Right lobe of liver (tissue), 6 donors: ENCODE measurements at regions not wholly inside any gene's neighbourhood (a gene's known extent, or its start where the extent isn't known, plus 50 kb on each side); places are given as distances from the start of the nearest gene placed in this dataset.

Experiments
- ATAC-seq, 4 donors: fragments of 200-7000 bp; cut with Tn5 transposase; one replicate each; pipeline ENCODE4 v1.9.1; 2020; ENCODE audit warnings: mild to moderate bottlenecking in 4 of 4, moderate library complexity in 4 of 4
- DNase-seq, 3 donors: peaks; one replicate each; pipeline ENCODE4 v3.0.0-alpha.2; 2020
- H3K27ac ChIP-seq, 3 donors: fragments of 200-600 bp; one replicate each; pipeline ENCODE4 v1.8.0; 2022
- H3K27me3 ChIP-seq, 2 donors: fragments of 200-600 bp; one replicate each; pipeline ENCODE4 v1.8.0; 2022
- H3K36me3 ChIP-seq, 4 donors: fragments of 200-600 bp; sonication (generic) in 1 of 4; one replicate each; pipeline versions ENCODE4 v1.5.1 to v1.8.0; 2017 to 2022; ENCODE audit warnings: control low read depth in 1 of 4
- H3K4me1 ChIP-seq, 4 donors: fragments of 200-600 bp; sonication (generic) in 1 of 4; one replicate each; pipeline versions ENCODE4 v1.5.1 to v1.8.0; 2017 to 2022; ENCODE audit warnings: control low read depth in 1 of 4
- H3K4me3 ChIP-seq, 3 donors: fragments of 200-600 bp; one replicate each; pipeline ENCODE4 v1.8.0; 2022
- H3K9me3 ChIP-seq, 4 donors: fragments of 200-600 bp; sonication (generic) in 1 of 4; one replicate each; pipeline versions ENCODE4 v1.5.1 to v1.8.0; 2017 to 2022; ENCODE audit warnings: control low read depth in 1 of 4
- CTCF ChIP-seq, 4 donors: fragments of 200-600 bp in 3 of 4; fragments of 450-650 bp in 1 of 4; IDR thresholded peaks; one replicate each; pipeline versions ENCODE4 v1.5.1 to v1.8.0; 2016 to 2022; ENCODE audit warnings: antibody characterized with exemption in 4 of 4, mild to moderate bottlenecking in 2 of 4
- POLR2A ChIP-seq: fragments of 450-650 bp; IDR thresholded peaks from one replicate; pipeline ENCODE4 v1.6.1; 2017; ENCODE audit warnings: antibody characterized with exemption, mild to moderate bottlenecking
- WGBS: methylation state at CpG from one replicate; pipeline ENCODE4 v1.1.6; 2018; ENCODE audit warnings: low coverage, low lambda C conversion rate; ENCODE audit not compliant: insufficient coverage; ENCODE audit errors: missing lambda C conversion rate; 5-methylcytosine and 5-hydroxymethylcytosine counted together
- intact Hi-C, 2 donors: fragments of 100-400 bp; cut with DNase I; formaldehyde crosslinking; loops; one replicate each; pipeline versions ENCODE4 v1.11.2 to v1.14.1; 2022
- donor health status: DM: no; HTN: yes; CAD: no.
- donor health status: DM: no; HTN: no; CAD: no.
- donor health status: DM: no; HTN: no; CAD: no.
- donor health status: DM: no; HTN: yes; CAD: no.
- donor health status: DM: no; HTN: yes; CAD: no.

- no peak overlapping the region for H3K27ac ChIP-seq
- no peaks in the 10 kb centered on the region for H3K36me3 ChIP-seq
- 33% methylated on average over 1 of the region's 1 CpG for WGBS
- DNase-seq (no peak), ATAC-seq (no peak)
- H3K4me3 ChIP-seq, result no peak overlapping the region
- H3K27me3 ChIP-seq, result no peaks in the 10 kb centered on the region
- H3K9me3 ChIP-seq, result no peaks in the 10 kb centered on the region
- no peaks in the 10 kb centered on the region for H3K4me1 ChIP-seq
- intact Hi-C loops, result no loop called here
- no peak for TF ChIP-seq POLR2A
- TF ChIP-seq CTCF (IDR thresholded peaks at IDR 0.05), result no peak
Observed at GRCh38 chr13:65601855-65602254, 1628.3 kb downstream of the PCDH9 start.

- no peaks in the 10 kb centered on the region for H3K4me1 ChIP-seq
Observed at GRCh38 chr13:65600702-65601101, 1629.4 kb downstream of the PCDH9 start.

GRCh38 chr13:65597839-65598818 lies 1632.0 kb downstream of the PCDH9 start:
- Histone ChIP-seq H3K9me3 (no peaks in the 10 kb centered on the region), H3K27me3 (no peaks in the 10 kb centered on the region), H3K36me3 (no peaks in the 10 kb centered on the region), H3K4me1 (no peaks in the 10 kb centered on the region), H3K27ac (no peak overlapping the region), H3K4me3 (no peak overlapping the region)
- no peak for ATAC-seq
- DNase-seq, result no peak
- intact Hi-C loops, result no loop called here
- WGBS, result 41% methylated on average over 1 of the region's 1 CpG
- TF ChIP-seq CTCF (IDR thresholded peaks at IDR 0.05) (no peak), POLR2A (no peak)

More at GRCh38 chr13:65600702-65601101, 1629.4 kb downstream of the PCDH9 start:
- WGBS, result 40% methylated on average over 4 of the region's 4 CpGs
- intact Hi-C loops, result no loop called here
- no peak overlapping the region for H3K4me3 ChIP-seq
- H3K9me3 ChIP-seq, result no peaks in the 10 kb centered on the region
- ATAC-seq, result no peak
- H3K36me3 ChIP-seq, result no peaks in the 10 kb centered on the region
- no peak overlapping the region for H3K27ac ChIP-seq
- TF ChIP-seq POLR2A (no peak), CTCF (IDR thresholded peaks at IDR 0.05) (no peak)
- no peak for DNase-seq
- H3K27me3 ChIP-seq, result no peaks in the 10 kb centered on the region

GRCh38 chr13:65595916-65596315 lies 1634.2 kb downstream of the PCDH9 start:
- no peaks in the 10 kb centered on the region for H3K36me3 ChIP-seq
- DNase-seq (no peak), ATAC-seq (no peak)
- H3K27me3 ChIP-seq, result no peaks in the 10 kb centered on the region
- no peak overlapping the region for H3K4me3 ChIP-seq
- no peaks in the 10 kb centered on the region for H3K4me1 ChIP-seq
- no peaks in the 10 kb centered on the region for H3K9me3 ChIP-seq
- intact Hi-C loops, result no loop called here
- no peak overlapping the region for H3K27ac ChIP-seq
- TF ChIP-seq POLR2A (no peak), CTCF (IDR thresholded peaks at IDR 0.05) (no peak)
- 56% methylated on average over 2 of the region's 2 CpGs for WGBS
